ENCODE measurements at regions not wholly inside any gene's neighbourhood (a gene's known extent, or its start where the extent isn't known, plus 50 kb on each side); places are given as distances from the start of the nearest gene placed in this dataset.

DNA sequence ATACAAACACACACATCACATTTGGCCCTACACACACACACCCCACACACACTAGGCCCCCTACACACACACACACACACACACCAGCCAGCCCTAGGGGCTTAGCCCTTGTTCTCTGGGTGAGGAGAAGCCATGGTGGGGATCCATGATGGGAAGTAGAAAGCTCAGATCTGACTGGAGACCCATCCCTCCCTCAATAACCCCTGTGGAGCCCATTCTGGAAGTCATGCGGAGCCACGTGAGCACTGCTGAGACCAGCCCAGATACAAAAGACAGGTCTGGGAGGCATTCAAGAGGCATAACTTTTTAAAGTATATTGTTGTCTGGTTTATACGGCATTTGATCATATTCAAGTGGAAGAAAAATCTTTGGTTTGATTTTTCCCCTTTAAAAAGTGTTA lies 448.5 kb downstream of the SOX6 start:
- DNase-seq (ENCODE audit: low spot score) = no peak

DNA sequence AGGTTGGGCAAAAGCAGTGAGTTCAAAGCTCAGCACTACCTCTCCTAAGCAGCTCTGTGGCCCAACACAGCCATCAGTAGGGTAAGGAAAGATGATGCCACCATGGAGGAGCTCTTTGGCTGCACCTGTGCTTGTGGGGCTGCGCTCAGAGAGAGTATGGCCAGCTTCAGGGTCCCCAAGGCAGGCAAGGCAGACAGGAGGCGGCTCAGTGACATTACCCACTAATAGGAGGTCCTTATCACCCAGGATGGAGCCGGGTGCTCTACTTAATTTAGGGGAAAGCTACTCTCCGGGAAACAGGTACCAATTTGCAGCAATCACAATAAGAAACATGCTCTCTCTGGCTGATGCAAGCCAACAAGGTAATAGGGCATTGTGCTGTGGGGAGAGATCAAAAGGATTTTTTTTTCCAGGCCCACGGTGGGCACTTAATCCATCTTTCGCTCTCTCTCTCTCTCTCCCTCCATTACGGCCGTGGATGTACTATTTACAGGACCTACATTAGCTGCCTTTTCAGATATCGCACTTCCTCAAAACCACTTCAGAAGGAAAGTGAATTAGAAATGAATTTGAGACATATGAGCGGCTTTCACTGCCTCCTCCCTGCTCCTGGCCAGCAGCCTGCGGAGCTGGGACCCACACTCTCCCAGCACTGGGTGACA lies 446.3 kb downstream of the SOX6 start:
- DNase-seq (ENCODE audit: low spot score) = no peak

GRCh38 chr11:15910761-15911160 lies 445.6 kb downstream of the SOX6 start:
- DNase-seq (ENCODE audit: low spot score) = no peak

DNA sequence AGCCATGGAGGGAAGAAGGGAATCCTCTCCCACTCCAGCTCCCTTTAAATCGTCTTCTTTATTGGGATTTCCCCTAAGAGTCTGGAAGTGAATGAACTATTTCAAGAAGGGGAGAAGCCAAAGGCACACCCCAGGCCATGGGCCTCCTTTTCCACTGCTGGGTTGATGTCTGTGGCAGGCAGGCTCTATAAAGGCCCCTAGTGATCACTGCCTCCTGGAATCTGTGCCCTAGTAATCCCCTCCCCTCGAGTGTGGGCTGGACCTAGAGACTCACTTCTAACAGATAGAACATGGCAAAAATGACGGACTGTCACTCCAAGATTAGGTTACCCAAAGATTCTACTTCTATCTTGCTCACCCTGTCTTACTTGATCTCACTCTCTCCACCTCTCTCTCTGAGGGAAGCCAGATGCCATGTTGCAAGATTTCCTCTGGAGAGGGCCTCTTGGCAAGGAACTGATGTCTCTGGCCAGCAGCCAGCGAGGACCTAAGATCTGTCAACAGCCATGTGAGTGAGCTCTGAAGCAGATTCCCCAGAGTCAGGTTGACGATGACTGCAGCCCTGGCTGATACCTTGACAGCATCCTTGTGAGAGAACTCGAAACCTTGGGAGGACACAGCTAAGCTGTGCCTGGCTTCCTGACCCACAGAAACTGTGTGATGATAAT lies 444.8 kb downstream of the SOX6 start:
- DNase-seq (ENCODE audit: low spot score) = peak; percentile 42

GRCh38 chr11:15912291-15912690 lies 444.1 kb downstream of the SOX6 start:
- DNase-seq (ENCODE audit: low spot score) = no peak

DNA sequence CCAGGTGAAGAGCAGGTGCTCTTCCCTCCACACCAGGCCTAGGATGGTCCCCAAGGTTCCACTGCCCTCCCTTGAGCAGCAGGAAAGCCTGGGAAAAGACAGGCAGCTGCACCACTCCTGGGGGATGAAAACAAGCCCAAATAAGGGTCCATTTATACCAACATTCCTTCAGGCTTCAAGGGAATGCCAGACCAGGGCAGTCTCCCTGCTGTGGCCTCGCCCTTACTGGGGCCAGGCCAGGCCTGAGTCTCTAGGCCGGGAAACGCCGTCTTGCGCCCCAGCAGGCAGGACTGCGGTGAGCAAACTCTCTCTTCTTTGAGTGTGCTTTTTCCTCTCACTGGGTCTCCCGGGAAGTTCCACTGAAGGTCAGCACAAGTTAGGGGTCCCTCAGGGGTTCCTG lies 443.5 kb downstream of the SOX6 start:
- DNase-seq (ENCODE audit: low spot score) = no peak

DNA sequence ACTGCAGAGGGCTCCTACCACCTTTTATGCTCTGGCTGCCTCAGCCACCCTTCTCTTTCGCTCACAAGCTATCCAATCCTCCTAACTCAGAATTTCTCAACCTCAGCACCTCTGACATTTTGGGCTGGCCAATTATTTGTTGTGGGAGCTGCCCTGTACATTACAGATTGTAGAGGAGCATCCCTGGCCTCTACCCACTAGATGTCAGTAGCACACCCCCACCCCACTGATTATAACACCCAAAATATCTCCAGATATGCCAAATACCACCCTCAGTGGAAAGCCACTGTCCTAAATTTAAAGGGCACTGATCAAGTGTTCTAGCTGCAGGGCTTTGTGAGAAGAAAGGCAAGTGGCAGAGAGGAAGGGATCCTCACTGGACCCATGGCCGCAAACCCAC lies 443.1 kb downstream of the SOX6 start:
- DNase-seq (ENCODE audit: low spot score) = no peak

All from globus pallidus (tissue), 1 donor.